GM21515 (cell line): ENCODE measurements at regions not wholly inside any gene's neighbourhood (a gene's known extent, or its start where the extent isn't known, plus 50 kb on each side); places are given as distances from the start of the nearest gene placed in this dataset.

ENCODE experiments used
- ATAC-seq: cut with Tn5 transposase; IDR thresholded peaks from one replicate; pipeline ENCODE4 v1.9.1; 2021; ENCODE audit not compliant: unreplicated experiment

GRCh38 chr3:111244760-111245159 is 173.1 kb downstream of the NECTIN3 start:
- ATAC-seq: no peak

- no peak for ATAC-seq
Observed at GRCh38 chr3:111246967-111247760, 175.5 kb downstream of the NECTIN3 start.

GRCh38 chr3:111248406-111248805 is 176.8 kb downstream of the NECTIN3 start:
- no peak for ATAC-seq

GRCh38 chr3:111249421-111249820 is 177.8 kb downstream of the NECTIN3 start:
- ATAC-seq: no peak

- ATAC-seq: no peak
Observed at GRCh38 chr3:111252779-111253178, 181.2 kb downstream of the NECTIN3 start.

GRCh38 chr3:111253733-111254132 is 182.1 kb downstream of the NECTIN3 start:
- ATAC-seq: no peak

GRCh38 chr3:111260878-111261277 is 189.3 kb downstream of the NECTIN3 start:
- ATAC-seq: no peak

- no peak for ATAC-seq
Observed at GRCh38 chr3:111269777-111270176, 198.2 kb downstream of the NECTIN3 start.

GRCh38 chr3:111277226-111277625 is 205.6 kb downstream of the NECTIN3 start:
- no peak for ATAC-seq

- no peak for ATAC-seq
Observed at GRCh38 chr3:111278959-111279358, 207.3 kb downstream of the NECTIN3 start.

GRCh38 chr3:111282024-111282423 is 210.4 kb downstream of the NECTIN3 start:
- no peak for ATAC-seq

GRCh38 chr3:111283165-111283564 is 211.5 kb downstream of the NECTIN3 start:
- ATAC-seq: no peak

- no peak for ATAC-seq
Observed at GRCh38 chr3:111284503-111285183, 213.0 kb downstream of the NECTIN3 start.

- ATAC-seq: no peak
Observed at GRCh38 chr3:111285184-111285538, 213.5 kb downstream of the NECTIN3 start.

- no peak for ATAC-seq
Observed at GRCh38 chr3:111285694-111286093, 214.1 kb downstream of the NECTIN3 start.

- ATAC-seq: no peak
Observed at GRCh38 chr3:111286746-111287145, 215.1 kb downstream of the NECTIN3 start.

GRCh38 chr3:111292117-111292516 is 220.5 kb downstream of the NECTIN3 start:
- no peak for ATAC-seq

GRCh38 chr3:111299192-111299615 is 227.6 kb downstream of the NECTIN3 start:
- ATAC-seq: no peak

- no peak for ATAC-seq
Observed at GRCh38 chr3:111301238-111301798, 229.7 kb downstream of the NECTIN3 start.

- ATAC-seq: no peak
Observed at GRCh38 chr3:111302063-111302462, 230.4 kb downstream of the NECTIN3 start.

GRCh38 chr3:111303760-111304159 is 232.1 kb downstream of the NECTIN3 start:
- no peak for ATAC-seq

- ATAC-seq: no peak
Observed at GRCh38 chr3:111307676-111308075, 234.3 kb upstream of the CD96 start.
